Fibroblast of lung (primary cell): ENCODE measurements at regions not wholly inside any gene's neighbourhood (a gene's known extent, or its start where the extent isn't known, plus 50 kb on each side); places are given as distances from the start of the nearest gene placed in this dataset.

Experiments used
- CTCF ChIP-seq, 2 donors: IDR thresholded peaks in 1 of 2; conservative IDR thresholded peaks in 1 of 2; 1 replicate in 1 of 2; 2 replicates in 1 of 2; pipeline ENCODE4 v1.5.1; 2011 to 2012; ENCODE audit warnings: low read length in 2 of 2, control low read depth in 1 of 2, inconsistent platforms in 1 of 2, low read depth in 1 of 2, mild to moderate bottlenecking in 1 of 2
- EZH2 ChIP-seq: IDR thresholded peaks from 2 replicates; pipeline ENCODE4 v1.5.1; 2012; ENCODE audit warnings: low read length, control low read depth, mild to moderate bottlenecking; ENCODE audit errors: missing control alignments

GRCh38 chr6:170112583-170112860 lies 178.4 kb downstream of the DLL1 start:
- TF ChIP-seq EZH2 = no peak
- no peak for TF ChIP-seq CTCF (conservative IDR thresholded peaks at IDR 0.05 in 1 of 2, IDR thresholded peaks at IDR 0.05 in 1 of 2; ENCODE audit: low read depth in 1 of 2, low read length in 2 of 2)
